ENCODE measurements at regions not wholly inside any gene's neighbourhood (a gene's known extent, or its start where the extent isn't known, plus 50 kb on each side); places are given as distances from the start of the nearest gene placed in this dataset.
"Not testable (repeated sequence)": the region's sequence is repeated elsewhere in the genome, so short reads cannot be mapped to it uniquely, and the experiment has no call there.

DNA sequence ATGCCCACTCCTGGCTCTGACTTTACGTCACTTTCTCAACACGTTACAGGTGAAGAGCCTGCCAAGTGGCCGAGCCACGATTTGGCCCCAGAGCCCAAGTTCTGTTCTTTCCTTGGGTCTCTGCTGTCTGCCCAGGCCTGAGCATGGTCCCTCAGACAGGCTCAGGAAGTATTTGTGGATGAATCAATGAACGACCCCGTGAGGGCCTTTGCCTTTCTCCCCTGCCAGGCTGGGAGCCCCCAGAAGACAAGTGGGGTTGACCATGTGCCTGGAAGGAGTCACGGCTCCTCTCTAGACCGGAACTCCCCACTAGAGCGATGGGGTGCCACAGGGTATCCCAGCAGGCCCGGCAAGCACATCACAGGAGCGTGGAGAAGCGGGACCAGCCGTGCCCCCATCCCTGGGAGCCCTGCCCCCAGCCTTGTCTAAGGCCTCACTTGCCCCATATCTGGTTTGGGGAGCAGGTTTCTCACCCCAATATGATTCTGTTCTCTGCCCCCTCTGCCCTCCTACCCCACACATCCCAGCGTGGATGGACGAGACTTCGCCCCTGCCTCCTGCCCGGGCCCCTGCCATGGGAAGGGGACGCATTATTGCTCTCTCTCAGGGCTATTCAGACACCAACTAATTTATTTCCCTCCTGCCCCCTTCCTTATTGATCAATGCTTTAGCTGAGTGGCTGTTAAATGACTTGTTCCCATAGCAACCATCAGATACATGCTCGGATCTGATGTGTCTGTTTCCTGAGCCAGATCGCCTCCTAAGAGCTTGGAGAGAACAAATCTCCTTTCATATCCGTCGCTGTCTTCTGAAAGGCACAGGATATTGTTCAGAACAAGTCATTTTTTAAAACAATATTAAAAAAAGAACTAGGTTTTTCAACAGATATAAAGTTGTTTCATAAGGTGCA lies 69.0 kb downstream of the DIO3 start:
- 82 to 90% methylated on average over 13 to 19 of the region's 22 CpGs for WGBS, 2 donors
- Histone ChIP-seq H3K27ac (no peak overlapping the region), H3K4me3 (no peak overlapping the region), H3K4me1 (peaks cover 0 to 15% (median 7%) of the 10 kb centered on the region in 3 donors), H3K36me3 (no peaks in the 10 kb centered on the region), H3K9me3 (no peaks in the 10 kb centered on the region), H3K27me3 (peaks cover 0 to 17% (median 0%) of the 10 kb centered on the region in 4 donors)
- TF ChIP-seq POLR2A (IDR thresholded peaks at IDR 0.05) (no peak), CTCF (IDR thresholded peaks at IDR 0.05) (no peak)
- DNase-seq, result no peak
- intact Hi-C loops (cut with DNase I), result no loop called here

GRCh38 chr14:101631199-101631598 lies 69.9 kb downstream of the DIO3 start:
- Histone ChIP-seq H3K27ac (no peak overlapping the region), H3K36me3 (no peaks in the 10 kb centered on the region), H3K4me3 (no peak overlapping the region), H3K9me3 (no peaks in the 10 kb centered on the region), H3K4me1 (peaks cover 0 to 15% (median 7%) of the 10 kb centered on the region in 3 donors), H3K27me3 (peaks cover 0 to 26% (median 0%) of the 10 kb centered on the region in 4 donors)
- no peak for TF ChIP-seq CTCF (IDR thresholded peaks at IDR 0.05)
- no peak for TF ChIP-seq POLR2A (IDR thresholded peaks at IDR 0.05)
- intact Hi-C loops (cut with DNase I), result no loop called here
- DNase-seq, result no peak
- 53 to 72% methylated on average over 3 of the region's 3 CpGs for WGBS, 2 donors

GRCh38 chr14:101631970-101632369 lies 70.7 kb downstream of the DIO3 start:
- H3K4me3 ChIP-seq; intact Hi-C loops (cut with DNase I); H3K9me3 ChIP-seq; DNase-seq; H3K27ac ChIP-seq; H3K36me3 ChIP-seq: not testable (repeated sequence)
- H3K27me3 ChIP-seq, result peaks cover 0 to 33% (median 0%) of the 10 kb centered on the region in 4 donors
- peaks cover 0 to 15% (median 7%) of the 10 kb centered on the region in 3 donors for H3K4me1 ChIP-seq
- WGBS, 2 donors, result 85 to 86% methylated on average over 11 to 13 of the region's 13 CpGs

GRCh38 chr14:101632520-101632919 lies 71.2 kb downstream of the DIO3 start:
- intact Hi-C loops (cut with DNase I), result no loop called here
- Histone ChIP-seq H3K4me3 (no peak overlapping the region), H3K27ac (no peak overlapping the region), H3K9me3 (no peaks in the 10 kb centered on the region), H3K27me3 (peaks cover 0 to 33% (median 0%) of the 10 kb centered on the region in 4 donors), H3K4me1 (peaks cover 0 to 15% (median 7%) of the 10 kb centered on the region in 3 donors), H3K36me3 (no peaks in the 10 kb centered on the region)
- TF ChIP-seq CTCF (IDR thresholded peaks at IDR 0.05) (no peak), POLR2A (IDR thresholded peaks at IDR 0.05) (no peak)
- no peak for DNase-seq
- 83 to 84% methylated on average over 8 of the region's 8 CpGs for WGBS, 2 donors

DNA sequence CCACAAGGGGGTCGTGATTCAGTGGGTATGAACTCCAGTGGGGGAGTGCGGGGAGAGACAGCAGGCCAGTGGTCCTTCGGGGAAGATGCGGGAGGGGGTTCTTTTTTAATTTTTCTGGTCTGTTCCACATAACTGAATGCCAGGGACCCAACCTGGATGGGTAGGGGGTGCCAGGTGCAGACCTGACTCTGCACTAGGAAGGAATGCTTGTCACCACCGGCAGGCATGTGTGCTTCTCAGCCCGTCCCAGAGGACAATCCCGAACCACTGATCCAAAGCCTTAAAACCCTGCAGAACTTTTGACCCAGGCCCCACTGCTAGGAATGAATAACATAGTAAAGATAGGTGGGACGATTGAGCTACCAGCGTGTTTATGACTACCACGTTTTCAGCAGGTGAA lies 72.0 kb downstream of the DIO3 start:
- TF ChIP-seq CTCF (IDR thresholded peaks at IDR 0.05), result no peak
- no peak for TF ChIP-seq POLR2A (IDR thresholded peaks at IDR 0.05)
- Histone ChIP-seq H3K27ac (no peak overlapping the region), H3K36me3 (no peaks in the 10 kb centered on the region), H3K4me1 (peaks cover 0 to 8% (median 0%) of the 10 kb centered on the region in 3 donors), H3K4me3 (no peak overlapping the region), H3K27me3 (peaks cover 0 to 33% (median 0%) of the 10 kb centered on the region in 4 donors), H3K9me3 (no peaks in the 10 kb centered on the region)
- no peak for DNase-seq
- 77 to 88% methylated on average over 5 to 9 of the region's 10 CpGs for WGBS, 2 donors
- intact Hi-C loops (cut with DNase I), result no loop called here

Data from esophagus squamous epithelium (tissue), 5 donors.